ENCODE measurements at regions not wholly inside any gene's neighbourhood (a gene's known extent, or its start where the extent isn't known, plus 50 kb on each side); places are given as distances from the start of the nearest gene placed in this dataset.

GRCh38 chr1:234546387-234546704, 63.6 kb downstream of the IRF2BP2 start:
- no peak overlapping the region for H3K4me3 ChIP-seq (replicated peaks; ENCODE audit: low read depth, low read length)
- TF ChIP-seq CTCF (IDR thresholded peaks at IDR 0.05; ENCODE audit: low read length, missing control alignments), result no peak
- no peak for DNase-seq (ENCODE audit: low read depth)

- DNase-seq (ENCODE audit: low read depth), result no peak
- no peak for TF ChIP-seq CTCF (IDR thresholded peaks at IDR 0.05; ENCODE audit: low read length, missing control alignments)
- no peak overlapping the region for H3K4me3 ChIP-seq (replicated peaks; ENCODE audit: low read depth, low read length)
Measured at GRCh38 chr1:234545517-234546386, 64.2 kb downstream of the IRF2BP2 start.

GRCh38 chr1:234544087-234544579, 65.2 kb upstream of the TARBP1 start:
- no peak for TF ChIP-seq CTCF (IDR thresholded peaks at IDR 0.05; ENCODE audit: low read length, missing control alignments)
- no peak overlapping the region for H3K4me3 ChIP-seq (replicated peaks; ENCODE audit: low read depth, low read length)
- DNase-seq (ENCODE audit: low read depth), result peak; percentile 99

GRCh38 chr1:234543442-234544086, 64.6 kb upstream of the TARBP1 start:
- no peak for TF ChIP-seq CTCF (IDR thresholded peaks at IDR 0.05; ENCODE audit: low read length, missing control alignments)
- DNase-seq (ENCODE audit: low read depth), result no peak
- no peak overlapping the region for H3K4me3 ChIP-seq (replicated peaks; ENCODE audit: low read depth, low read length)

GRCh38 chr1:234542211-234542850, 63.4 kb upstream of the TARBP1 start:
- no peak for DNase-seq (ENCODE audit: low read depth)
- no peak overlapping the region for H3K4me3 ChIP-seq (replicated peaks; ENCODE audit: low read depth, low read length)
- TF ChIP-seq CTCF (IDR thresholded peaks at IDR 0.05; ENCODE audit: low read length, missing control alignments), result no peak

GRCh38 chr1:234541286-234541975, 62.5 kb upstream of the TARBP1 start:
- H3K4me3 ChIP-seq (replicated peaks; ENCODE audit: low read depth, low read length), result no peak overlapping the region
- no peak for TF ChIP-seq CTCF (IDR thresholded peaks at IDR 0.05; ENCODE audit: low read length, missing control alignments)
- peak; percentile 59 for DNase-seq (ENCODE audit: low read depth)

Measured in fibroblast of pulmonary artery (primary cell).